HEK293T (cell line): ENCODE measurements at regions not wholly inside any gene's neighbourhood (a gene's known extent, or its start where the extent isn't known, plus 50 kb on each side); places are given as distances from the start of the nearest gene placed in this dataset.

Experiments
- BHLHE40 ChIP-seq: fragments of 450-650 bp; IDR thresholded peaks from 2 replicates; pipeline ENCODE4 v1.6.1; 2016; ENCODE audit warnings: mild to moderate bottlenecking, moderate library complexity, borderline replicate concordance
- SP1 ChIP-seq: fragments of 450-650 bp; IDR thresholded peaks from 2 replicates; pipeline ENCODE4 v1.6.1; 2017
- SUZ12 ChIP-seq: fragments of 450-650 bp; IDR thresholded peaks from 2 replicates; pipeline ENCODE4 v1.6.1; 2016; ENCODE audit warnings: mild to moderate bottlenecking
- ZNF384 ChIP-seq: fragments of 450-650 bp; IDR thresholded peaks from 2 replicates; pipeline ENCODE4 v1.6.1; 2016

GRCh38 chr18:43774497-43774896, 497.2 kb upstream of the SYT4 start:
- TF ChIP-seq SUZ12 (no peak), ZNF384 (no peak), SP1 (no peak), BHLHE40 (no peak)
